CD4-positive, alpha-beta T cell treated with Interferon alpha-2 for 1 hour (primary cell): ENCODE measurements at regions not wholly inside any gene's neighbourhood (a gene's known extent, or its start where the extent isn't known, plus 50 kb on each side); places are given as distances from the start of the nearest gene placed in this dataset.
A peak's percentile ranks its signal among the peaks of the same experiment; 100 is the strongest.
"Not testable (repeated sequence)": the region's sequence is repeated elsewhere in the genome, so short reads cannot be mapped to it uniquely, and the experiment has no call there.

ENCODE experiments used
- DNase-seq, 2 donors: peaks; one replicate each; pipeline ENCODE4 v3.0.0-alpha.2; 2020 to 2022

DNA sequence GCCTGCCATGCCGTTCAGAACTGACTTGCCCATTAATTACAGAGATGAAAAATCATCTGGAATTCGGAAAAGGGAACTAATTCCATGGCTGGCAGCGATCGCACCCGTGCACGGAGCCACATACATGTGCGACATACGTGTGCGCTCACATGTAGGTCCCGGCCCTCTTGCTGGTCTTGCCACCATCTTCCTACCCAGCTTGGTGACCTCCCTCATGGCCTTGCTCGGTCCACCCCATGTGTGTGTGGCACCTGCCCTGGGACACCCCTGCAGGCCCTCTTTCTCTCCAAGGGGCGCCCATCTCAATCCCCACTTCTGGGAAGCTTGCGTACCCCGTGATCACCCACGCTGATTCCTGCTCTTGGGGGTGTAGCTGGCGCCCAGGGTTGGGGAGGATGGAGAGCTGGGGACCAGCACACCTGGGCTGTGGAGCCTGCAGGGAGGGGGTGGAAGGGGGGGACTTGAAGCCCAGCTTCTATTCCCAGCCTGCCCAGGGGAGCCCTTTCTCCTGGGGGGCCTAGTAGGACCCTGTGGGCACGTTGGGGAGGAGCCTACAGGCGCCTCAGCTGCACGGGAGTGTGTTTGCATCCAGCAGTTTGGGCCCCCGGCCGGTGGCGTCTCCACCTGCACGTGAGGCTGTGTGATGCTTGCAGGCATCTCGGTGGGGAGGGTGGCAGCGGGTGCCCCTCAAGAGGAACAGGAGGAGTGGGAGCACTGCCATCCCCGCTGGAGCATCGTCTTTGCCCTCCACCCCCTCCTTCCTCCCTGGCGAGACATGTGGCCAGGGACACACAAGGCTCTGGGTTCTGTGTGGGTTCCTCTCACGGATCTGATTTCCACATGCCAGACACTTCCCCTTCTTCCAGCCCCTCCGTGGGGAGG lies 112.6 kb downstream of the CRLF3 start:
- DNase-seq = not testable (repeated sequence)

DNA sequence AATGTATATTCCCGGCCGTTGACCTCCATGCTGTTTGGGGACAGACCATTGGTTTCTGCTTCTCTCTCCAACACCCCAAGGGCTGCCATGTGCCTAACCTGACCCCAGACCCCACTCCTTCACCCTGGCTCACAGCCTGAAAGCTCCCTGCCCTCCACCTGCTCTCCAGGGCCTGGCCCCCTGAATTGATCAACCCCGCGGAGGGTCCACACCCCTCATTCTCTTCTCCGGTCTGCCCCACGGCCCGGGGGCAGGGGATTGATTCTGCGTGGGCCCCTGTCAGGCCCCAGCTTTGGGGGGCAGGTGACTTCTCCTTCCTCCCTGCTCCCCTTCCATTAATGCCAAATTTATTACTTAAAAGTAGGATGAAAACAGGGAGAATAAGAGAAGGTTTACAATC lies 113.3 kb downstream of the CRLF3 start:
- DNase-seq = not testable (repeated sequence)

DNA sequence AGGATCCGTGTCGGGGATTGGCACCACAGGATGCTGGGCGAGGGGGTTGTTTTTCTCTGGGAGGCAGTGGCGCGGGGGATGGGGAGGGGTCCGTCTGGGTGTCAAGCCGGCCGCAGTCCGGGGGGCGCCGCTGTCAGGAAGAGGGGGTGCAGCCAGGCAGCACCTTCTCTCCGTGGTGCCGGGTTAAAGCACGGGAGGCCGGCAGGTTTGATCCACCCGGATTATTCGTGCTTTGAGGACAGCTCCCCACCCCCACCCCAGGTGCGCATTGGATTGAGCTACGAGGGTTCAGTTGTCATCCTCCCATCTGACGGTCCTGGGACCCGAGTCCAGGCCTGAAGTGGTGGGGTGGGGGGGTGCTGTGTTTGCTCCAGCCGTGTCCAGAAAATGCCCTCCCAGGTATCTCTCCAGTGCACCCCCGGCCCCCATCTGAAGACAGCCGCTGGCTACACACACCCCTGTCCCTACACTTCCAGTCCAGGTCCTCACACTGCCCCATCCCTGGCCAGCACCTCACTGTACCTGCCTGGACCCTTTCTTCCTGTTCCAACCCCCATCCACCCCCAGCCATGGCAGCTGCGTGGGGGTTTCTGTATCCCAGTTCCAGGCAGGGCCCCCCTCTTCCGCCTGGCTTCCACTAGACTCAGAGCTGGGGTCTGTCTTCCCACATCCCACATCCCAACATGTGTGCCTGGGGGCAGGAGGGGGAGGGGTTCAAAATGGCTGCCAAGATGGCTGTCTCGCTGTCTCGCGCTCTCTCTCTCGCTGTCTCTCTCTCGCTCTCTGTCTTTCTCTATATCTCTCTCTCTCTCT lies 114.0 kb downstream of the CRLF3 start:
- not testable (repeated sequence) for DNase-seq

DNA sequence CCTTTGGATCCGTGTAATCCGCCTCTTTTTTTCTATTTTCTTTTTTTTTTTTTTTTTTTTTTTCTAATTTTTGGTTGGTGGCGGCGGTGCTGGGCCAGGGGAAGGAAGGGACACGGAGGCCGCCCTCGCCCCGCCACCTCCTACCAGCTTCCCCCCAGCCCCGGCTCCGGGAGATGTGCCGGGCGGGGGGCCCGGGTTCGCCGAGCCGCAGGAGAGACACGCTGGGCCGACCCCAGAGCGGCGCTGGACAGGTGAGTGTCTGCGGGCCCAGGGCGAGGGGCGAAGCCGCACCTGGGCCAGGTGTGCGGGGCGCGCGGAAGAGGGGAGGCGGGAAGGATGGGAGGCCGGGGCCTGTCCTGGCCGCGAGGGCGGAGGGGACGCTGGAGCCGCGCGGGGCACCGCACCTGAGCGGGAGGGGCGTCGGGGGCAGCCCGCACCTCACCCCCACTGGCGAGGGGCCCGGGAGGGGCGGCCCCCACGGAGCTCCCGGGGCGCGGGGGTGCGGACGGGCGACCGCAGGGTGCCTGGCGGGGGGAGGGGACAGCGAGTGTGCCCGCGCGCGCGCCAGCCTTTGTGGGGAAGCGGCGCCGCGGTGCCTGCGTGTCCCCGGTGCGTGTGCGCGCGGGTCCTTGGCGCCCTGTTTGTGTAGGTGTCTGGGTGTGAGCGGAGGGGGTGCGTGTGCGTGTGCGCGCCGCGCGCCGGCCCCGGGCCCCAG lies 114.8 kb downstream of the CRLF3 start:
- DNase-seq = peak; percentile 23 to 44

DNA sequence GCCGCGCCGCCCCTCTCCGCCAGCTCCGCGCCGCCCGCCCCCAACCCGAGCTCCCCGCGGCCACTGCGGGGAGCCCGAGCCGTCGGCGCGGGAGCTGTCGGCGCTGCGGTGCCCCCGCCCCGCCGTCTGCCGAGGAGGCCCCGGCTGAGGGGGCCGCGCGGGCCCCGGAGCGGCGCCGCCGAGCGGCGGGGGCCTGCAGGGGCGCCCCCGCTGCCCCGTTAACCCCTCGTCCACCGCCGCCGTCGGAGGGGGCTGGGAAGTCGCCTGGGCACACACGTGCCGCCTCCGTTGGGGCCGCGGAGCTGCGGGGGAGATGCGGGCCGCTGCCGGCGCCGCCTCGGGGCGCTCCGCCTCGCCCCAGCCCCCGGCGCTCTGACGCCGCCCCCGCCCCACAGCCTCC lies 115.4 kb downstream of the CRLF3 start:
- DNase-seq = peak; percentile 12 to 34

DNA sequence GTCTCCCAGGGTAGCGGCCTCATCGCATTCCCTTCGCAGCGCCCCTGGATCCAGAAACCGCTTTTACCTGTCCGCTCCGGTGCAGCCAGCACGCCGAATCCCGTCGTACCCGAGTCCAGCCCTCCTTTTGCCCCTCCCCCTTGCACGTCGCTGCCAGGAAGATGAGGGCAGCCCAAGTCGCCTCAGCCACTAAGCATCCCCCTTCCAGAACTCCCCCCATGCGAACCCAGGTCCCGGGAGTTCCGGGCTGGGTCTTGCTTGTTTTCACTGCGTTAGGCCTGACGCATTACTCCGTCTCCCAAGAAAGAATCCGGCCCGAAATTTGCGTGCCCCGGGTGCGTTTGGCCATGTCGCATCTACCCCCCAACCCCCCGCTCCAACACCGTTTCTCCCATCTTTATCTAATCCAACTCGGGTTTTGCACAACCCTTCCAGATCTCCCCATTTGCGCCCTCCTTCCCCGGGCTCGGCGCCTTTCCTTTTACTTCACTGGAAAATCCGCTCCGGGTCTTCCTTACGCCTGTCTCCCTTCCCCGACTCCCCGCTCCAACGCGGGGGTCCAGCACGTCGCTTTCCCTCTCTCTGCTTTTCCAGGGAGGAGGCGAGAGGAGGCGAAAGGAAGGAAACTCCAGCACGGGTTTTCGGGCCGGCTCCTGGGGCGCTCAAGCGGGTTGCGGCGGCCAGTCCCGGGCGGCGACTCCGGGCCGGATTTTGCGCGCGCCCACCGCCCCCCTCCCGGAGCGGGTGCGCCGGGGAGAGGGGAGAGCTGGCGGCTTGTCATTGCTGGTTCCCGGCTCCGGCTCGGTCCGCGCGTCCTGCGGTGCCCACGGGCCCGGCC lies 116.0 kb downstream of the CRLF3 start:
- DNase-seq = peak; percentile 67 to 79

DNA sequence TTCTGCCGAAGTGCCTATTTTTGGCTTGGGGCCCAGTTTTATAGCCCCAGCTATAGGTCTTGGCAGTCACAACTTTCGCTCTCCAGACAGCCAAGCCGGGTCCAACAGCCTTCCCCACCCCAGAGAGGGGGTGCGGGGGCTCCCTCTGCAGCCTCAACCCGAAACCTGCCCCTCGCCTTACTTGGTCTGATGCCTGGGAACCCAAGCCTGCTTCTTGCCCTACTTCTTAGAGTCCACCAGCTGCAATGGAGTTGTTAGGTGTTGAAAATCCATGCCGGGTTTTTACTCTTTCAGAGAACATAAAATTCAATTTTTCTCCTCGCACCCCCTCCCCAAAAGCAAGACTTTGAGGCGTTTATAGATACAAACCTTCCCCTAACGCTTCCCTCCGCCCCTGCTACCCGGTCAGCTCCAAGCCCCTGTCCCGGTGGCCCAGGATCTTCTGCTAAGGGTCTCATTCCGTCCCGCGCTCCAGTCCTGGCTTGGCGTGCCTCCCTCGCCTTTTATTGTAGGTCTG lies 116.7 kb downstream of the CRLF3 start:
- DNase-seq = peak in 1 of 2 donors; percentile 53

DNA sequence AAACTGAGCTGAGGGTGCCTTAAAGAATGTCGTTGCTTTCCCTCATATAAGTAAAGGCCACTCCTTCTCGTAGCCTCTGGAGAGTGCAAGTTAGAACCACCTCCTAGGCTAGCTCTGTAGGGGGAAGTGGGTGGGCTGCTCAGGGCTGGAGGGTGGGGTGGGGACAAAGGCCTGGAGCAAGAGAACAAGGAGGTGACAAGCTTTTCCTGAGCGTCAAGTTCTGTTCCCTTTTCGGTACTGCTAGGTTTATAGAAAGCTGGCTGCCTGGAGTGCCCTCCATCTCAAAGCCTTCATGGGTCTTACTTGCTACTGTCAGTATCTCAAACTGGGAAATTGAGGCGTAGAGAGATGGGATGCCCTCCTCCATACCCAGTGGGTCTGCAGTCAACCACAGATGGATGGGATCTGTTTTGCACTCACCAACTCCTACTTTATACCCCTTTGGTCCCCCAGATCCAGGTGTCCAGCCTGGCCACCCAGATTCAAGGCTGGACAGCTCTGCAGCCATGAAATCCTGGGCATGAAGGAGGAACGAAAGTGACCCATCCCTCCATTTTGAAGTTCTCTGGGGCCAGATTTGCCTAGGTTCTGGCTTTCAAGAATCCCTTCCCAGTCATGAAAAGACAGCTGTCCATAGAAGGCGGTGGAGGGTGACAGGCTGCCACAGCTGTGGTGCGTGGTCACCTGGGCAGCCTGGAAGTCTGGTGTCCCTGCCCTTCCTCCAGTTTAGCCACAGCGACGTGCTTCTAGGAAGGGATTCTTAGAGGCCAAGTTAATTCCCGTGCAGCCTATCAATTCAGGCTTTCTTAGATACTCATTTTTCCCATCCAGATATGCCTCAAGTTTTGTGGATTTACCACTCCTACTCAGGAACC lies 117.8 kb downstream of the CRLF3 start:
- DNase-seq = not testable (repeated sequence)

DNA sequence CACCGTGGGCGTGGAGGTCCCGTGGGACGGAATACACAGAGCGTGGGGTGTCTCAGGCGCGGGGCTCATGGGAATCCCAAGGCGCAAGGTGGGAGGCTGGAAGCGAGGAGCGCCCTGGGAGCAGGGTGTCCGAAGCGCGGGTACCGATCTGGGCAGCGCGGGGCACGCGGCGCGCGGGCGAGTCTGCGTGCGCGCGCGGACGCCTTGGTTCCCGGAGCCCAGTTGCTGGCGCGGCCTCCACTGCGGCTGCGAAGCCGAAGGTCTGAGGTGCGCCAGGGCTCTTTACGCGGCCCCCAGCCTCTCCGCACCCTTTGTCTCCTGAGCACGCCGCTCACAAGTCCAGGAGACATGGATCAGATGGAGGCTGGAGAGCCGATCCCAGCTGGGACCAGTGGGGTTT lies 118.5 kb downstream of the CRLF3 start:
- DNase-seq = not testable (repeated sequence)

DNA sequence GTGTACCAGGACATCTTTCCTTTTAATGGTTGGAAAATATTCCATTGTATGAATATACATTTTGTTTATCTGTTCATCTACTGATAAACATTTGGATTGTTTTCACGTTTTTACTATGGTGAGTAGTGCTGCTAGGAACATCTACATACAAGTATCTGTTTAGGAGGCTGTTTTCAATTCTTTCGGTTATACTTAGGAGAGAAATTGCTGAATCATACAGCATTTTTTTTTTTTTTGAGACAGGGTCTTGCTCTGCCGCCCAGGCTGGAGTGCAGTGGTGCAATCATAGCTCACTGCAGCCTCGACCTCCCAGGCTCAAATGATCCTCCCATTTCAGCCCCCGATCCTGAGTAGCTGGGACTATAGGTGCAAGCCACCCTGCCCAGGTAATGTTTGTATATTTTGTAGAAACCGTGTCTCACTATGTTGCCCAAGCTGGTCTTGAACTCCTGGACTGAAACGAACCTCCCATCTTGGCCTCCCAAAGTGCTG lies 122.9 kb downstream of the CRLF3 start:
- no peak for DNase-seq

DNA sequence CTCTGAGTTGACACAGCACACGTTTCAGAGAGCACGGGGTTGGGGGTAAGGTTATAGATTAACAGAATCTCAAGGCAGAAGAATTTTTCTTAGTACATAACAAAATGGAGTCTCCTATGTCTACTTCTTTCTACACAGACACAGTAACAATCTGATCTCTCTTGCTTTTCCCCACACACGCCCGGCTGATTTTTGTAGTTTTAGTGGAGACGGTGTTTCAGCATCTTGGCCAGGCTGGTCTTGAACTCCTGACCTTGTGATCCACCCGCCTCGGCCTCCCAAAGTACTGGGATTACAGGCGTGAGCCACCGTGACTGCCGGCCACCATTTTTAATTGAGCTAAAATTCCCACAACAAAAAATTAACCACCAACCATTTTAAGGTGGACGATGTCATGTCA lies 123.7 kb downstream of the CRLF3 start:
- DNase-seq = not testable (repeated sequence)

DNA sequence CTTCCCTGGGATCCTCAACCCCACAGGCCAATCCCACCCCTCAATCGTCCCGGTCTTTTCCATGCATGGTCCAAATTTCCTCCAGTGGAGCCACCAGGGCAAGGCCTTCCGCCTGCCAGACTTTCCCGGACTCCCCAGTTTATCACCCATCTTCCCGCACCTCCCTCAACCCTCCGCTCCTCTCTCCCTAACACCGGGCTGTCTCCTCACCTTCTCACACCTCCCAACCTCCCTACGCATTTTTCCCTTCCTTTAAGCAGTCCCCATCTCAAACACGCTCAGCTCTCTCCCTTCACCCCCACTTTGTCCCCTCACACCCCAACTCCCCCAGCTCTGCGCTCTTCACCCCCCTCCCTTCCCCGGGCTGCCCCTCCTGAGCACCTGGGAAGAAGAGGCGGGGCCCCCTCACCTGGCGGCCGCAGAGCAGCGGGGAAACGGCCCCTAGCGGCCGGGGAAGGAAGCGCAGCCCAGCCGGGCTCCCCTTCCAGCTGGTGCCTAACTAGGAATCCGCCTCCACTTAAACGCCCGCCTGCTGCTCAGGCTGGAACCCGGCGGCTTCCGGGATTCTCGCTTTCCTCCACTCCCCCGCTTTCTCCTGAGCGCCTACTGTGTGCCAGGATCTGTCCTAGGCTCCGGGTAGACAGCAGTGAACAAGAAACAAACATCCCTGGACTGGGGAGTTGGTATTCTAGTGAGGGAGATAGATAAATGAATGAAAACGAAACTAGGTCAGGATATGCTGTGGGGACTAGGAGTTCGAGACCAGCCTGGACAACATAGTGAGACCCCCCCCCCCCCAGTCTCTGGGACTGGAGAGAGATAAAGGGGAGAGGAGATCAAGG lies 126.7 kb downstream of the CRLF3 start:
- DNase-seq = peak; percentile 59 to 83

DNA sequence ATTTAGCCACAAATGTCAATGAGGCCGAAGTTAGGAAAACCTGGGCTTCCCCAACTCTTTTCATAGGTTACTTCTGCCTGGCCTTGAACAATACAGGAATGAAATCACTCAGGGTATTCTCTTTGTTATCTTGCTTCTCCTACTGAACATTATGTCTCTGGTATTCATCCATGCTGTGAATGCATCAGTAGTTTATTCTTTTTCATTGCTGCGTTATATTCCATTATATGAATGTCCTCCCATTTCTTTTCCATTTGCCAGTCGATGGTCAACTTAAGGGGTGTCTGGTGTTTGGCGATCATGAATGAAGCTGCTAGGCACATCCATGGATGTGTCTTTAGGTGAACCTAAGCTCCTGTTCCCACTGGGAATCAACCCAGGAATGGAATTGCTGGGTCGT lies 128.3 kb downstream of the CRLF3 start:
- no peak for DNase-seq

DNA sequence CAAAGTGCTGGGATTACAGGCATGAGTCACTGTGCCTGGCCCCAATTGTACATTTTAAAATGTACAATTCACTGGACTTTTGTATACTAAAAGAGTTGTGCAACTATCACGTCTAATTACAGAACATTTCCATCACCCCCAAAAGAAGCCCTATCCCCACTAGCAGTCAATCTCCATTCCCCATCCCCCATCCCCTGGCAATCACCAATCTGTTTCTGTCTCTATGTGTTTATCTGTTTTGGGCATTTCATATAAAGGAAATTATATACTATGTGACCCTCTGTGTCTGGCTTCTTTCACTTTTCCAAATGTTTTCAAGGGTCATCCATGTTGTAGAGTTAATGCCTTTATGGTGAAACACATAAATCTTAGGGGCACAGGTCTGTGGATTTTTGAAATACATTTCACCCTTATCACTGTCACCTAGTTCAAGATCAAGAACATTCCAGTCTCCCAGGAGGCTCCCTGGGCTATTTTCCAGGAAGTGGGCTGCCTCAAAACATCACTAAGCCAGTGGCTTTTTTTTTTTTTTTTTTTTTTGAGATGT lies 129.2 kb downstream of the CRLF3 start:
- DNase-seq = not testable (repeated sequence)

DNA sequence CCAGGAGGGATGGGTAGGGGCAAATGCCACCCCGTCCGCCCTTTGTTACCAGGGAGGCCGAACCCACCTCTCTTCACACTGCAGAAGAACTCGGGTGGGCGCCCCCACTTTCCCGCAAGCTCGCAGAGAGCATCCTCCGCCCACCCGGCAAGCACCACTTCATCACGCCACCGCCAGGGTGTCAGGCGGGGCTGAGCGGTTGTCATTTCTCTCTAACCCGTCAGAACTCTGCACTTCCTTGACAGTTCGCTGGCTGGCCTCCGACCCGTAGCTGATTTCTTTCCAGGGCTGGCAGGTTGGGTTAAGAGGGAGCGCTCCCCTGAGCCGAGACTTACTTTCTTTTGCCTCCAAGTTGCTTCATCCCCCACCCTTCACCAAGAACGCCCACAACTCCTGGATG lies 130.7 kb downstream of the CRLF3 start:
- peak; percentile 44 to 51 for DNase-seq

DNA sequence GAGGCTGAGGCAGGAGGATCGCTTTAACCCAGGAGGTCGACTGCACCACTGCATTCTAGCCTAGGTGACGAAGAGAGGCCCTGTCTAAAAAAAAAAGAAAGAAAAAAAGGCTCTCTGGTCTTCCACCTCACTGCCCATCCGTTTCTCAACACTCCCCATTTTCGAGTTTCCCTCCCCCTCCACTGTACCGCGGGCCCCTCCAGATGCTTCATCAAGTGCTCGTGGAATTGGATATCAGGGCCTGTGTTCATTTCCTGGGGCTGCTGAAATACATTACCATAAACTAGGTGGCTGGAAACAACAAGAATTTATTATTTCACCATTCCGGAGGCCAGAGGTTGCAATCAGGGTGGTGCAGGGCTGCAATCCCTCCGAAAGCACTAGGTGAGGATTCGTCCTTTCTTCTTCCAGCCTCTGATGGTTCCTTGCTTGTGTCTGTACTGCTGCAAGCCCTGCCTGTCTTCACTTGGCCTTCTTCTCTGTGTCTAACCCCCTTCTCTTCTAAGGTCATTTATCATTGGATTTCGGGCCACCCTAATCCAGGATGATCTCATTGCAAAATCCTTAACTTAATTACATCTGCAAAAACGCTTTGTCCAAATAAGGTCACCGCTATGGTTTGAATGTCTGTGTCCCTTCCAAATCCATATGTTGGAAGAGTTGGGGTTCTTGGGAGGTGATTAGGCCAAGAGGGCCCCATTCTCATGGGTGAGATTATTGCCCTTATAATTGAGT lies 135.1 kb downstream of the CRLF3 start:
- DNase-seq = not testable (repeated sequence)

DNA sequence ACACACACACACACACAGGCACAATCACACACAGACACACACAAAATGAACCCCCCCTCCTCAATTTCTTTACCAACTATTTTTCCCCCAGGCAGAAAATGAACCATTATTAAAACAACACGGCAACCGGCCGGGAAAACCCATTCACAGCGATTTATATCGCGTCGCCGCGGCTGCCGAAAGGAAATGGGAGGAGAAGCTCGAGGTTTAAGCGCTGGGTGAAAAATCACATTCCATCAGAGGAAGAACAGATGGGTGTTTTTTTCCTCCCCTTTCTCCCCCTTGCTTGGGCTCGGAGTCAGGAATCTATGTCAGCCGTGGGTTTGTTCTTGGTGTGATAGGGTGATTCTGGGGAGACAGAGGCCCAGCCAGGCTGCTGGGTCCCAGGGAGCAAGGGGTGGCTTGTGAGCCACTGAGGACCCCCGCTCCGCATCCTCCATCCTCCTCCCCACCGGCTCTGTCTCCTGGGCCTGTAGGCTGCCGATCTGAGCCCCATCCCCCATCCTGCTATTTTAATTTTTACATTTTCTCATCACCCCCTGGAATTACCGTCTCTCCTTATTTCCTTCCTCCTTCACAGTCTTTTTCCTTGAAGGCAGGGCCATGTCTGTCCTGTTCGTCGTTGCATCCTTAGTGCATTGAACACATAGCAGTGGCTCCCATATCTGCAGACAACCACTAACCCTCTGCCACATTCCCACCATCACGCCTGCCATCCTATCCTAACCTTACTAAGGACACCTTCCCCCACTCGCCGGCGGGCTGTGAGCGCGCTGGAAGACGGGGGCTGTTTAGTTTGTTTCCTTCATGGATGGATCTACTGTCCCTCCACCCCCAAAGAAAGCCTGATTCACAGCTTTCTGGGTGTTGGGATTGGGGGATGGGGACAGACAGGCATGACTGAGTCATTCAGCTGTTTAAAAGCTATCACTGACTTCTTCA lies 137.7 kb downstream of the CRLF3 start:
- not testable (repeated sequence) for DNase-seq

DNA sequence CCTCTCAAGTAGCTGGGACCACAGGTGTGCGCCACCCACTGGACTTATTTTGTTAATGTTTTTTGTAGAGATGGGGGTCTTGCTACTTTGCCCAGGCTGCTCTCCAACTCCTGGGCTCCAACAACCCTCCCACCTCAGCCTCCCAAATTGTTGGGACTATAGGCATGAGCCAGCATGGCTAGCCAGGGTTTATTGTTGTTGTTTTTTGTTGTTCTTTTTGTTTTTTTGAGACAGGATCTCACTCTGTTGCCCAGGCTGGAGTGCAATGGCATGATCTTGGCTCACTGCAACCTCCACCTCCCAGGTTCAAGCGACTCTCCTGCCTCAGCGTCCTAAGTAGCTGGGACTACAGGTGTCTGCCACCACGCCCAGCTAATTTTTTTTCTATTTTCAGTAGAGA lies 142.2 kb downstream of the CRLF3 start:
- DNase-seq = not testable (repeated sequence)
